ENCODE measurements at regions not wholly inside any gene's neighbourhood (a gene's known extent, or its start where the extent isn't known, plus 50 kb on each side); places are given as distances from the start of the nearest gene placed in this dataset.

GRCh38 chr19:34109596-34109995, 62.7 kb upstream of the LSM14A start:
- DNase-seq (ENCODE audit: low read depth in 2 of 2): no peak

DNA sequence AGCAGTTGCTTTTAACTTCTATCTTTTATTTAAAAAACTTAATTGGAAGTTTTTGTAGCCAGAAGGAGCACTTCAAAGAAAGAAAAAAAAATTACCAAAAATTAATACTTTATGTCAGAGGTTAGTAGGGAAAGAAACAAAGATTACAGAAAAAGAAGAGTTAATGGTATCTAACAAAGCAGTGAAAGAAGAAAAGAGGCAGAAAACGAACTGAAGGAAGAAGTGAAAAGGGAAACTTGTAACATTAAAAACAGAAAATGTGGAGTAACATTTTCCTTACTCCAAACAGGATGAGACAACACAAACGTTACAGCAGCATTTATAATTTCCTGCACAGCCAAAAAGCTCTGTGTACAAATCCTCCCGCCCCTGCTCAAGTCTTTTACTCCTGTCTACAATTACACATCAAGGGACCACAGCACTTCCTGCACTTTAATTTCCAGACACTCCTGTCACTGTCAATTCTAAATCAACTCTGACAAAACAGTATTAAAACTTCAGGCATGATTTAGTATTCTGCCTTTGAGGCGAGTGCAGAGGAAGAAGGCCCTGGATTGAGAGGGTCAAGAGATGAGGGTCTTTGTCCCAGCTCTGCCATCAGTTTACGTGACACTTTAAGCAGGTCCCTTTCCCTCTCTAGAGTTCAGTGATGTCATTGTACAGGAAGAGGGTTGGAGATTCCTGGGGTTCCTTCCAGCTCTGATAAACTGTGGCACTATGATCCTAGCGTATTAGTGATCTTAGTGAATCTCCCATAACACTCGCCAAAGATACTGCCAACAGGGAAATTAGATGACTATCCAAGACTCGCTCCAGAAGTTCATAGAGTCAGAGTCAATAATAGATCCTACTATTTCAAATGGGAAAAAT, 53.2 kb upstream of the LSM14A start:
- no peak for DNase-seq (ENCODE audit: low read depth in 2 of 2)

- DNase-seq (ENCODE audit: low read depth in 2 of 2): no peak
Measured at GRCh38 chr19:34120141-34120540, 52.2 kb upstream of the LSM14A start.

GRCh38 chr19:34120846-34121639, 51.3 kb upstream of the LSM14A start:
- no peak for DNase-seq (ENCODE audit: low read depth in 2 of 2)
